Memory B cell (primary cell): ENCODE measurements at regions not wholly inside any gene's neighbourhood (a gene's known extent, or its start where the extent isn't known, plus 50 kb on each side); places are given as distances from the start of the nearest gene placed in this dataset.

Source experiments
- ATAC-seq: fragments of 150-1000 bp; cut with Tn5 transposase; 2 replicates; pipeline ENCODE4 v1.10.0; 2021; ENCODE audit warnings: low read depth, mild to moderate bottlenecking, moderate library complexity
- DNase-seq, 2 donors: peaks; one replicate each; pipeline ENCODE4 v3.0.0; 2022; ENCODE audit warnings: low spot score in 2 of 2
- H3K27ac Mint-ChIP-seq: one replicate; pipeline ENCODE4 v1.8.0; 2022; ENCODE audit warnings: mild to moderate bottlenecking, moderate library complexity, mixed read lengths
- H3K27me3 Mint-ChIP-seq: one replicate; pipeline ENCODE4 v1.8.0; 2022; ENCODE audit warnings: mixed read lengths
- H3K36me3 Mint-ChIP-seq: one replicate; pipeline ENCODE4 v1.8.0; 2022; ENCODE audit warnings: mild to moderate bottlenecking, mixed read lengths
- H3K4me1 Mint-ChIP-seq: one replicate; pipeline ENCODE4 v1.8.0; 2022; ENCODE audit warnings: mixed read lengths
- H3K4me3 Mint-ChIP-seq: one replicate; pipeline ENCODE4 v1.8.0; 2022; ENCODE audit warnings: mild to moderate bottlenecking, moderate library complexity, mixed read lengths
- H3K9me3 Mint-ChIP-seq: one replicate; pipeline ENCODE4 v1.8.0; 2022; ENCODE audit warnings: mixed read lengths

- H3K27ac Mint-ChIP-seq = no peak overlapping the region
- H3K27me3 Mint-ChIP-seq = no peaks in the 10 kb centered on the region
- H3K4me1 Mint-ChIP-seq = no peaks in the 10 kb centered on the region
- no peak for DNase-seq
- no peaks in the 10 kb centered on the region for H3K9me3 Mint-ChIP-seq
- no peak overlapping the region for H3K4me3 Mint-ChIP-seq
- H3K36me3 Mint-ChIP-seq = no peaks in the 10 kb centered on the region
- no peak for ATAC-seq
Observed at GRCh38 chrX:140360924-140361323, 143.9 kb downstream of the SOX3 start.

GRCh38 chrX:140360284-140360683 is 144.6 kb downstream of the SOX3 start:
- Mint-ChIP-seq H3K36me3 (no peaks in the 10 kb centered on the region), H3K9me3 (no peaks in the 10 kb centered on the region), H3K27ac (no peak overlapping the region), H3K4me1 (no peaks in the 10 kb centered on the region), H3K4me3 (no peak overlapping the region), H3K27me3 (no peaks in the 10 kb centered on the region)
- no peak for DNase-seq
- no peak for ATAC-seq

- no peak overlapping the region for H3K4me3 Mint-ChIP-seq
- H3K27ac Mint-ChIP-seq = no peak overlapping the region
- no peaks in the 10 kb centered on the region for H3K36me3 Mint-ChIP-seq
- DNase-seq (no peak), ATAC-seq (no peak)
- no peaks in the 10 kb centered on the region for H3K9me3 Mint-ChIP-seq
- no peaks in the 10 kb centered on the region for H3K27me3 Mint-ChIP-seq
- no peaks in the 10 kb centered on the region for H3K4me1 Mint-ChIP-seq
Observed at GRCh38 chrX:140355922-140356321, 148.9 kb downstream of the SOX3 start.

GRCh38 chrX:140355429-140355828 is 149.4 kb downstream of the SOX3 start:
- ATAC-seq (no peak), DNase-seq (no peak)
- Mint-ChIP-seq H3K36me3 (no peaks in the 10 kb centered on the region), H3K27ac (no peak overlapping the region), H3K4me3 (no peak overlapping the region), H3K27me3 (no peaks in the 10 kb centered on the region), H3K4me1 (no peaks in the 10 kb centered on the region), H3K9me3 (no peaks in the 10 kb centered on the region)

GRCh38 chrX:140354431-140355120 is 150.3 kb downstream of the SOX3 start:
- ATAC-seq (no peak), DNase-seq (no peak)
- Mint-ChIP-seq H3K9me3 (no peaks in the 10 kb centered on the region), H3K4me1 (no peaks in the 10 kb centered on the region), H3K27me3 (no peaks in the 10 kb centered on the region), H3K27ac (no peak overlapping the region), H3K36me3 (no peaks in the 10 kb centered on the region), H3K4me3 (no peak overlapping the region)

- H3K4me1 Mint-ChIP-seq = no peaks in the 10 kb centered on the region
- H3K9me3 Mint-ChIP-seq = no peaks in the 10 kb centered on the region
- no peak for DNase-seq
- no peak overlapping the region for H3K27ac Mint-ChIP-seq
- H3K4me3 Mint-ChIP-seq = no peak overlapping the region
- ATAC-seq = no peak
- no peaks in the 10 kb centered on the region for H3K36me3 Mint-ChIP-seq
- no peaks in the 10 kb centered on the region for H3K27me3 Mint-ChIP-seq
Observed at GRCh38 chrX:140346729-140347128, 158.1 kb downstream of the SOX3 start.

- ATAC-seq = no peak
- DNase-seq = no peak
- H3K4me3 Mint-ChIP-seq = no peak overlapping the region
Observed at GRCh38 chrX:140343226-140343868, 161.5 kb downstream of the SOX3 start.

GRCh38 chrX:140342410-140342809 is 162.5 kb downstream of the SOX3 start:
- Mint-ChIP-seq H3K27ac (no peak overlapping the region), H3K4me3 (no peak overlapping the region), H3K36me3 (no peaks in the 10 kb centered on the region), H3K9me3 (no peaks in the 10 kb centered on the region), H3K27me3 (no peaks in the 10 kb centered on the region), H3K4me1 (no peaks in the 10 kb centered on the region)
- DNase-seq (no peak), ATAC-seq (no peak)

More at GRCh38 chrX:140343226-140343868, 161.5 kb downstream of the SOX3 start:
- H3K27me3 Mint-ChIP-seq = no peaks in the 10 kb centered on the region
- no peaks in the 10 kb centered on the region for H3K9me3 Mint-ChIP-seq
- no peaks in the 10 kb centered on the region for H3K36me3 Mint-ChIP-seq
- H3K4me1 Mint-ChIP-seq = no peaks in the 10 kb centered on the region
- no peak overlapping the region for H3K27ac Mint-ChIP-seq

- H3K27me3 Mint-ChIP-seq = no peaks in the 10 kb centered on the region
- H3K36me3 Mint-ChIP-seq = no peaks in the 10 kb centered on the region
- no peak overlapping the region for H3K4me3 Mint-ChIP-seq
- DNase-seq (no peak), ATAC-seq (no peak)
- H3K27ac Mint-ChIP-seq = no peak overlapping the region
- H3K4me1 Mint-ChIP-seq = no peaks in the 10 kb centered on the region
- no peaks in the 10 kb centered on the region for H3K9me3 Mint-ChIP-seq
Observed at GRCh38 chrX:140337263-140337662, 167.6 kb downstream of the SOX3 start.

- no peaks in the 10 kb centered on the region for H3K36me3 Mint-ChIP-seq
- H3K27ac Mint-ChIP-seq = no peak overlapping the region
- H3K4me1 Mint-ChIP-seq = no peaks in the 10 kb centered on the region
- DNase-seq = no peak
- H3K9me3 Mint-ChIP-seq = peaks cover 8% of the 10 kb centered on the region
- no peaks in the 10 kb centered on the region for H3K27me3 Mint-ChIP-seq
- no peak overlapping the region for H3K4me3 Mint-ChIP-seq
- ATAC-seq = no peak
Observed at GRCh38 chrX:140318296-140318695, 186.6 kb downstream of the SOX3 start.

- no peak overlapping the region for H3K4me3 Mint-ChIP-seq
- H3K9me3 Mint-ChIP-seq = peaks cover 6% of the 10 kb centered on the region
- ATAC-seq (no peak), DNase-seq (no peak)
- no peaks in the 10 kb centered on the region for H3K36me3 Mint-ChIP-seq
- H3K27me3 Mint-ChIP-seq = no peaks in the 10 kb centered on the region
- H3K27ac Mint-ChIP-seq = no peak overlapping the region
- H3K4me1 Mint-ChIP-seq = no peaks in the 10 kb centered on the region
Observed at GRCh38 chrX:140317462-140317861, 187.4 kb downstream of the SOX3 start.

GRCh38 chrX:140298960-140299825 is 205.7 kb downstream of the SOX3 start:
- ATAC-seq = no peak
- no peaks in the 10 kb centered on the region for H3K36me3 Mint-ChIP-seq
- H3K27ac Mint-ChIP-seq = no peak overlapping the region
- no peak overlapping the region for H3K4me3 Mint-ChIP-seq
- H3K4me1 Mint-ChIP-seq = no peaks in the 10 kb centered on the region
- DNase-seq = no peak
- H3K27me3 Mint-ChIP-seq = no peaks in the 10 kb centered on the region
- no peaks in the 10 kb centered on the region for H3K9me3 Mint-ChIP-seq

- Mint-ChIP-seq H3K4me3 (no peak overlapping the region), H3K4me1 (no peaks in the 10 kb centered on the region), H3K27ac (no peak overlapping the region), H3K9me3 (no peaks in the 10 kb centered on the region), H3K27me3 (no peaks in the 10 kb centered on the region), H3K36me3 (no peaks in the 10 kb centered on the region)
- ATAC-seq = no peak
- DNase-seq = no peak
Observed at GRCh38 chrX:140297273-140297672, 207.6 kb downstream of the SOX3 start.

- H3K4me1 Mint-ChIP-seq = no peaks in the 10 kb centered on the region
- DNase-seq (no peak), ATAC-seq (no peak)
- no peaks in the 10 kb centered on the region for H3K36me3 Mint-ChIP-seq
- no peaks in the 10 kb centered on the region for H3K9me3 Mint-ChIP-seq
- H3K27ac Mint-ChIP-seq = no peak overlapping the region
- no peaks in the 10 kb centered on the region for H3K27me3 Mint-ChIP-seq
- no peak overlapping the region for H3K4me3 Mint-ChIP-seq
Observed at GRCh38 chrX:140292961-140293360, 211.9 kb downstream of the SOX3 start.
